ENCODE measurements at regions not wholly inside any gene's neighbourhood (a gene's known extent, or its start where the extent isn't known, plus 50 kb on each side); places are given as distances from the start of the nearest gene placed in this dataset.

DNA sequence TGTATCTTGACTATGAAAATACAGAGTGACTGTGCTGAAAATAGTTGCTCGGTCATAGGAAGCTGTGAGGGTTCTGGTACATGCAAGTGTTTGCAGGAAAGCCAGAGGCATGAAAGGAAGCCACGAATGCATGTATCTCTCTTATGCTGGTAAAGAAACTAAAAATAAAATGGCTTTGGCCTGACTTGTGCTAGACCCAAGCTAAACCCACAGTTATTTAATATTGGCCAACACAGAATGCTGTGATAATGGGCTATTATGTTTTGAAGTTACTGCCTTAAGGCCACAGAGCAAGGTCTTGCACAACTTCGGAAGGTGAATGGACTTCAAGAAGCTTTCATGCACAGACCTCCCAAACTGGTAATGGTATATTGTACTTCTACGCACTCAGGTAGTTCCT is 518.2 kb upstream of the HTR2A start:
- TF ChIP-seq, protein P1, sequence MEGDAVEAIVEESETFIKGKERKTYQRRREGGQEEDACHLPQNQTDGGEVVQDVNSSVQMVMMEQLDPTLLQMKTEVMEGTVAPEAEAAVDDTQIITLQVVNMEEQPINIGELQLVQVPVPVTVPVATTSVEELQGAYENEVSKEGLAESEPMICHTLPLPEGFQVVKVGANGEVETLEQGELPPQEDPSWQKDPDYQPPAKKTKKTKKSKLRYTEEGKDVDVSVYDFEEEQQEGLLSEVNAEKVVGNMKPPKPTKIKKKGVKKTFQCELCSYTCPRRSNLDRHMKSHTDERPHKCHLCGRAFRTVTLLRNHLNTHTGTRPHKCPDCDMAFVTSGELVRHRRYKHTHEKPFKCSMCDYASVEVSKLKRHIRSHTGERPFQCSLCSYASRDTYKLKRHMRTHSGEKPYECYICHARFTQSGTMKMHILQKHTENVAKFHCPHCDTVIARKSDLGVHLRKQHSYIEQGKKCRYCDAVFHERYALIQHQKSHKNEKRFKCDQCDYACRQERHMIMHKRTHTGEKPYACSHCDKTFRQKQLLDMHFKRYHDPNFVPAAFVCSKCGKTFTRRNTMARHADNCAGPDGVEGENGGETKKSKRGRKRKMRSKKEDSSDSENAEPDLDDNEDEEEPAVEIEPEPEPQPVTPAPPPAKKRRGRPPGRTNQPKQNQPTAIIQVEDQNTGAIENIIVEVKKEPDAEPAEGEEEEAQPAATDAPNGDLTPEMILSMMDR (IDR thresholded peaks at IDR 0.05), result no peak
- no peak for TF ChIP-seq POLR2A (IDR thresholded peaks at IDR 0.05)

Measured in heart left ventricle (tissue), 13 donors.